T-cell (primary cell): ENCODE measurements at regions not wholly inside any gene's neighbourhood (a gene's known extent, or its start where the extent isn't known, plus 50 kb on each side); places are given as distances from the start of the nearest gene placed in this dataset.

Experiments
- ATAC-seq, 4 experiments: fragments of 200-7000 bp in 3 of 4; fragments of 150-1000 bp in 1 of 4; cut with Tn5 transposase; replicated peaks in 1 of 4; 1 replicate in 3 of 4; 2 replicates in 1 of 4; pipeline ENCODE4 v1.10.0; 2021; ENCODE audit warnings: moderate library complexity in 3 of 4, mild to moderate bottlenecking in 2 of 4, moderate number of reproducible peaks in 1 of 4
- CTCF ChIA-PET, 2 donors: fragments of 300-600 bp; sonication (Branson Sonifier 250); formaldehyde crosslinking; loops; one replicate each; lab custom pipeline; 2022; ENCODE audit warnings: antibody characterized with exemption in 2 of 2; lab: Charles Lee
- POLR2A ChIA-PET, 2 donors: fragments of 300-600 bp; sonication (Branson Sonifier 250); formaldehyde crosslinking; loops; one replicate each; lab custom pipeline; 2022; ENCODE audit warnings: antibody characterized with exemption in 2 of 2; lab: Charles Lee
- DNase-seq, 35 experiments: peaks; one replicate each; pipeline versions ENCODE4 v3.0.0 to v3.0.0-alpha.2; 2013 to 2023
- H3K27ac ChIP-seq: one replicate; pipeline ENCODE4 v1.5.1; 2013; ENCODE audit warnings: low read length
- H3K27me3 ChIP-seq, 2 experiments: replicated peaks in 1 of 2; 1 replicate in 1 of 2; 2 replicates in 1 of 2; pipeline versions ENCODE4 v1.6.1 to v1.7.0; 2013; ENCODE audit warnings: low read length in 1 of 2, mixed read lengths in 1 of 2; ENCODE audit not compliant: control insufficient read depth in 2 of 2, insufficient read depth in 2 of 2; ENCODE audit errors: extremely low read depth in 1 of 2
- H3K36me3 ChIP-seq, 2 donors: 1 replicate in 1 of 2; 2 replicates in 1 of 2; pipeline versions ENCODE4 v1.6.1 to v1.7.0; 2013; ENCODE audit warnings: low read length in 1 of 2; ENCODE audit not compliant: control insufficient read depth in 2 of 2, insufficient read depth in 1 of 2; ENCODE audit errors: extremely low read depth in 1 of 2
- H3K4me1 ChIP-seq, 2 experiments: 1 replicate in 1 of 2; 2 replicates in 1 of 2; pipeline versions ENCODE4 v1.6.1 to v1.7.0; 2013; ENCODE audit warnings: low read length in 2 of 2, mixed read lengths in 1 of 2; ENCODE audit not compliant: insufficient read depth in 2 of 2, control insufficient read depth in 1 of 2; ENCODE audit errors: extremely low read depth in 1 of 2
- H3K4me3 ChIP-seq, 2 donors: 1 replicate in 1 of 2; 2 replicates in 1 of 2; pipeline versions ENCODE4 v1.5.1 to v1.7.0; 2013; ENCODE audit warnings: mild to moderate bottlenecking in 2 of 2, low read length in 1 of 2, moderate library complexity in 1 of 2; ENCODE audit not compliant: control insufficient read depth in 1 of 2; ENCODE audit errors: extremely low read depth in 1 of 2
- H3K9me3 ChIP-seq: 2 replicates; pipeline ENCODE4 v1.7.0; 2013
- H3K27ac Mint-ChIP-seq, 2 donors: one replicate each; pipeline ENCODE4 v1.8.0; 2020 to 2021; ENCODE audit warnings: mild to moderate bottlenecking in 2 of 2, mixed read lengths in 2 of 2
- H3K27me3 Mint-ChIP-seq, 2 donors: one replicate each; pipeline ENCODE4 v1.8.0; 2021 to 2022; ENCODE audit warnings: mixed read lengths in 2 of 2
- H3K36me3 Mint-ChIP-seq: one replicate; pipeline ENCODE4 v1.8.0; 2021; ENCODE audit warnings: mixed read lengths
- H3K4me1 Mint-ChIP-seq, 3 donors: one replicate each; pipeline ENCODE4 v1.8.0; 2020 to 2022; ENCODE audit warnings: mixed read lengths in 3 of 3, mild to moderate bottlenecking in 1 of 3
- H3K4me3 Mint-ChIP-seq, 3 donors: one replicate each; pipeline ENCODE4 v1.8.0; 2020 to 2022; ENCODE audit warnings: mild to moderate bottlenecking in 3 of 3, mixed read lengths in 3 of 3, moderate library complexity in 3 of 3
- H3K9me3 Mint-ChIP-seq, 3 donors: one replicate each; pipeline ENCODE4 v1.8.0; 2020 to 2022; ENCODE audit warnings: mixed read lengths in 3 of 3
- WGBS: methylation state at CpG from one replicate; pipeline ENCODE4 v1.1.5; 2013; ENCODE audit warnings: missing lambda C conversion rate; ENCODE audit not compliant: insufficient coverage; 5-methylcytosine and 5-hydroxymethylcytosine counted together

DNA sequence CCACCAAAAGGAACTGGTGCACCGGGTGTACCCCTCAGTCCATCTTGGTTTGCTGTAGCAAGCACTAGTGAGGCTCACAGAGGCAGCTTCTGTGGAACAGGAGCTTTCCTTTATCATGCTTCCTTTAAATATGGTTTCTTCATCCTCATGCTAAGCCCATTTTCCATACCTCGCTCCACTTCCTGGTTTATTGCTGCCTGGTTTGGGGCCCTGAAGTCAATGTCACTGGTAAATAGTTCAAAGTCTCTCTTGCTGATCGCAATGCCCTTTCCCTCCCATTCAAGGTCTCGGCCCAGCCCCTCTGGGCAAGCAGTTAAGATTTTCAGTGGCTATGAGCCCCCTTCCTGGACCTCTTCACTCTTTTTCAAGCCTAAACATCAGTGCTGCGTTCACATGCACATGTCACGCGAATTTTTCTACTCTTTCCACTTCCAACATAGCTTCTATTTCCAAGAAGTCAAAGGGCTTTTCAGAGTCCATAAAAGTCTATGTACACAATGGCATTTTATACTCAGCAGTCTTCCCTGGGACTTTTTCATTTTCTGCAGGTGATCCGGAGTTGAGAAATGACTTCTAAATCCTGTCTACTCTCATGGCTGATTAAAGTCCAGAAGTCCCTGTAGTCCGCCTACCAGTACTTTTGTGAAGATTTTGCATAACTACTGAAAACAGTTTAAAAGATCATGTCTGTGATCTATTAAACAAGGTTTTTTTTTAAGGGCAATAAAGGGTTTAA lies 323.8 kb upstream of the ZFHX3 start:
- ChIA-PET CTCF (no interaction called here), POLR2A (no interaction called here)
- 91% methylated on average over 5 of the region's 9 CpGs for WGBS

DNA sequence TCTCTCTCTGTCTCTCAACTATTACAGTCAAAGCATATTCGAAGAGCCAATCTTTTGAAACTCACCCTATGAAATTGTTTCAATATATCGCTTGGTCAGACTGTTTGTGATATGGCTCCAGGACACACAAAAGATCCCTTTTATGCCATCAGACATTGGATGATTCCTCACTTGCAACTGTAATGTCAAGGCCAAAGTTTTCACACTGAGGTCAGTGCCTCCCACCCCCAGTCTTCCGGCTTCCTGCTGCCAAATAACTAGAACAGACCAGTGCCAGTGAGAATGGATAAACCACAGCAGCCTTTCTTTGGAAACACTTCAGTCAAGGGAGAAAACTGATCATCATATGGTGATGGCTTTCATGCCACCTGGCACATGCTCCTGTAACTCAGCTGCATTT lies 321.9 kb upstream of the ZFHX3 start:
- ChIA-PET CTCF (no interaction called here), POLR2A (no interaction called here)
- Histone ChIP-seq H3K36me3 (no peaks in the 10 kb centered on the region), H3K27ac (no peak overlapping the region), H3K27me3 (no peaks in the 10 kb centered on the region), H3K4me3 (no peak overlapping the region), H3K4me1 (no peaks in the 10 kb centered on the region), H3K9me3 (no peaks in the 10 kb centered on the region)
- no peaks in the 10 kb centered on the region for H3K4me1 Mint-ChIP-seq
- peaks cover 0 to 11% (median 0%) of the 10 kb centered on the region in 3 donors for H3K9me3 Mint-ChIP-seq
- H3K27ac Mint-ChIP-seq, result no peak overlapping the region
- H3K27me3 Mint-ChIP-seq, result peaks cover 1 to 6% of the 10 kb centered on the region in 2 donors
- no peaks in the 10 kb centered on the region for H3K36me3 Mint-ChIP-seq
- no peak for DNase-seq
- H3K4me3 Mint-ChIP-seq, result no peak overlapping the region
- no peak for ATAC-seq
- WGBS, result 76% methylated on average over 2 of the region's 3 CpGs

More for the DNA sequence above, 323.8 kb upstream of the ZFHX3 start:
- Histone ChIP-seq H3K27me3 (no peaks in the 10 kb centered on the region), H3K27ac (no peak overlapping the region), H3K9me3 (no peaks in the 10 kb centered on the region), H3K4me1 (no peaks in the 10 kb centered on the region), H3K4me3 (no peak overlapping the region), H3K36me3 (no peaks in the 10 kb centered on the region)
- Mint-ChIP-seq H3K4me3 (no peak overlapping the region), H3K9me3 (peaks cover 0 to 8% (median 0%) of the 10 kb centered on the region in 3 donors), H3K4me1 (no peaks in the 10 kb centered on the region), H3K36me3 (no peaks in the 10 kb centered on the region), H3K27me3 (peaks cover 0 to 3% of the 10 kb centered on the region in 2 donors), H3K27ac (no peak overlapping the region)
- ATAC-seq (no peak), DNase-seq (no peak)

DNA sequence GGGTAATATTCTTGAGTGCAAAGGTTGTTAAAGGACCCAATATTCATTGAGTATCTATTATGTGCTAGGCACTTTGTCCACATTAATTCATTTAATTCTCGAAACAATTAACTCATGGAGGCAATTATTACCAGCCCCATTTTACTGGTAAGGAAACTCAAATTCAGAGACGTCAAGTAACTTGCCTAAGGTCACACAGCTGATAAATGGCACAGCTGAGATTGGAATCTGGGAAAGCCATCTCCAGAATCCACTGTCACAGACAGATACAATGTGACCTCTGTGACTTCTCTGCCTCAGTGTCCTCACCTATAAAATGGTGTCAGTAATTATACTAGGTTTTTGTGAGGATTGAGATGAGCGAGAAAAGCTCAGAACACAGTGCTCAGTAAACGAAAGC lies 320.8 kb upstream of the ZFHX3 start:
- H3K9me3 ChIP-seq, result no peaks in the 10 kb centered on the region
- Mint-ChIP-seq H3K27me3 (peaks cover 1 to 6% of the 10 kb centered on the region in 2 donors), H3K4me1 (no peaks in the 10 kb centered on the region), H3K27ac (no peak overlapping the region), H3K9me3 (peaks cover 0 to 11% (median 0%) of the 10 kb centered on the region in 3 donors), H3K4me3 (no peak overlapping the region), H3K36me3 (no peaks in the 10 kb centered on the region)
- WGBS, result no CpG with 5 or more reads among the region's 4 CpGs
- ChIA-PET CTCF (no interaction called here), POLR2A (no interaction called here)
- H3K4me3 ChIP-seq, result no peak overlapping the region
- ATAC-seq (no peak), DNase-seq (no peak)
- H3K4me1 ChIP-seq, result no peaks in the 10 kb centered on the region
- no peaks in the 10 kb centered on the region for H3K36me3 ChIP-seq
- H3K27me3 ChIP-seq, result no peaks in the 10 kb centered on the region
- H3K27ac ChIP-seq, result no peak overlapping the region

DNA sequence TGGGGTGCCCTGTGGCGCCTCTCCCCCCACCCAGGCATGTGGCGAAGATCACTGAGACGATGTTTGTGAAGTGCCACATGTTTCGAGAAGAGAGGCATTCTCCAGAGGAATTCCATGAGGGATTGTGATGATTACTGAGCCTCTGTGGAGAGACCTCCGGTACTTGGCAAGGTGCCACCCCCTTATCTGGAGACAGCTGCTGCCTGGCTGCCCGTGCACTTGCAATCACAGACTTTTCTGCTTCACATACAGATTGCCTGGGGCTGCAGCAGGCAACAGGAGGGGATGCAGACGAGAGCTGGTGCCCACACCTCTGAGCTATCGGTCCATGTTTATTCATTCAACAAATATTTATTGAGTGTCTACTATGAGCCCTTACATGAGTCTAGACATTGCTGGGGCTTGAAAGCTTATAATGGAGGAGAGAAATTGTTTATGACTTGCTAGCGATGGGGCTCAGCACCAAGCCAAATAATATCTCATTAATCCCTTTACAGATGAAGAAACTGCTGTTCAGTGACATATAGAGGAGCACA lies 317.2 kb upstream of the ZFHX3 start:
- CTCF ChIA-PET, result no interaction called here
- no peaks in the 10 kb centered on the region for H3K4me1 Mint-ChIP-seq
- peaks cover 0 to 7% (median 0%) of the 10 kb centered on the region in 3 donors for H3K9me3 Mint-ChIP-seq
- ATAC-seq (no peak), DNase-seq (no peak)
- no peak overlapping the region for H3K27ac Mint-ChIP-seq
- no peak overlapping the region for H3K4me3 Mint-ChIP-seq
- H3K27me3 Mint-ChIP-seq, result peaks cover 1 to 6% of the 10 kb centered on the region in 2 donors
- Histone ChIP-seq H3K27me3 (no peaks in the 10 kb centered on the region), H3K36me3 (no peaks in the 10 kb centered on the region), H3K9me3 (no peaks in the 10 kb centered on the region), H3K27ac (no peak overlapping the region), H3K4me3 (no peak overlapping the region), H3K4me1 (no peaks in the 10 kb centered on the region)
- no peaks in the 10 kb centered on the region for H3K36me3 Mint-ChIP-seq
- POLR2A ChIA-PET, result no interaction called here
- 54% methylated on average over 4 of the region's 9 CpGs for WGBS

DNA sequence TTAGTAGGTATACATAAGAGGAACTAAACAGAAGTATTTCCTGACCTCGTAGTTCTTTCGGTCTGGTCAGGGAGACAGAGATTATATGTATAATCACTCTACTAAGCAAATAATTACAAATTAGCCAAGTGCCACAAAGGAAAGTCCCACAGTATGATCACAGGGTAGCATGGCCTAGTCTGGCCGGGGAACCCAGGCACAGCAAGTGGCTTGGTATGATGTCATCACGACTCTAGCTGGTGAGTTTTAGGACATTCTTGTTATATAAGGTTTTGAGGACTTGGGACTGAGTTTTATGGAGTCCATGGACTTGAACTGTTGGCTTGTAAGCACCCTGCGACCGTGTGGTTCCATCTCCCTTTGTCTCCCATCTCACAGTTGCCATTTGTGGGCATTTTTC lies 316.5 kb upstream of the ZFHX3 start:
- Histone ChIP-seq H3K36me3 (no peaks in the 10 kb centered on the region), H3K4me3 (no peak overlapping the region), H3K4me1 (no peaks in the 10 kb centered on the region), H3K27me3 (no peaks in the 10 kb centered on the region), H3K27ac (no peak overlapping the region), H3K9me3 (no peaks in the 10 kb centered on the region)
- no CpG with 5 or more reads among the region's 6 CpGs for WGBS
- peaks cover 1 to 6% of the 10 kb centered on the region in 2 donors for H3K27me3 Mint-ChIP-seq
- no peak for ATAC-seq
- no peaks in the 10 kb centered on the region for H3K4me1 Mint-ChIP-seq
- POLR2A ChIA-PET, result no interaction called here
- H3K4me3 Mint-ChIP-seq, result no peak overlapping the region
- H3K27ac Mint-ChIP-seq, result no peak overlapping the region
- peaks cover 0 to 7% (median 0%) of the 10 kb centered on the region in 3 donors for H3K9me3 Mint-ChIP-seq
- CTCF ChIA-PET, result no interaction called here
- no peaks in the 10 kb centered on the region for H3K36me3 Mint-ChIP-seq
- DNase-seq, result no peak

DNA sequence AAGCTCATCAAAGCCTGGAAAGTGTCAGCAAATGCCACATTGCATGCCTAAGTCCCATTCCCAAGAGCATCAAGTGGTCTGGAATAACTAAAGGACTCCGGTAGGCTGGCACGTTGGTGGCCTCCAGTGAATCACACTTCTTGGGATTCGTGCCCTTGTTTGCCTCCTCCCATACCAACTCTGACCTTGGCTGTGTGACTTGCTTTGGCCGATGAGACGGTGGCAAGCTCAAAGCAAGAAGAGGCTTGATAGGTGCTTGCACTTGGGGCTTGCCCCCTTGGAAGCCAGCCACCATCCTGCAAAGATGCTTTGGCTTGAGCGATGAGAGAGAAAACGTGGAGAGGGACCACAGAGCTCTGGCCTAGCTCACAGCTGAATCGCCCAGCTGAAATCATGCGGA lies 313.1 kb upstream of the ZFHX3 start:
- H3K27me3 Mint-ChIP-seq, result peaks cover 1 to 3% of the 10 kb centered on the region in 2 donors
- H3K36me3 ChIP-seq, result no peaks in the 10 kb centered on the region
- no peak overlapping the region for H3K27ac Mint-ChIP-seq
- H3K4me3 ChIP-seq, result no peak overlapping the region
- no peak overlapping the region for H3K27ac ChIP-seq
- H3K4me1 ChIP-seq, result no peaks in the 10 kb centered on the region
- no peaks in the 10 kb centered on the region for H3K9me3 ChIP-seq
- no peaks in the 10 kb centered on the region for H3K4me1 Mint-ChIP-seq
- no peaks in the 10 kb centered on the region for H3K36me3 Mint-ChIP-seq
- ATAC-seq (no peak), DNase-seq (no peak)
- no peak overlapping the region for H3K4me3 Mint-ChIP-seq
- POLR2A ChIA-PET, result no interaction called here
- CTCF ChIA-PET, result no interaction called here
- peaks cover 0 to 8% (median 0%) of the 10 kb centered on the region in 3 donors for H3K9me3 Mint-ChIP-seq
- 94% methylated on average over 5 of the region's 9 CpGs for WGBS
- peaks cover 0 to 2% of the 10 kb centered on the region in 2 experiments for H3K27me3 ChIP-seq
